ENCODE measurements at regions not wholly inside any gene's neighbourhood (a gene's known extent, or its start where the extent isn't known, plus 50 kb on each side); places are given as distances from the start of the nearest gene placed in this dataset.

DNA sequence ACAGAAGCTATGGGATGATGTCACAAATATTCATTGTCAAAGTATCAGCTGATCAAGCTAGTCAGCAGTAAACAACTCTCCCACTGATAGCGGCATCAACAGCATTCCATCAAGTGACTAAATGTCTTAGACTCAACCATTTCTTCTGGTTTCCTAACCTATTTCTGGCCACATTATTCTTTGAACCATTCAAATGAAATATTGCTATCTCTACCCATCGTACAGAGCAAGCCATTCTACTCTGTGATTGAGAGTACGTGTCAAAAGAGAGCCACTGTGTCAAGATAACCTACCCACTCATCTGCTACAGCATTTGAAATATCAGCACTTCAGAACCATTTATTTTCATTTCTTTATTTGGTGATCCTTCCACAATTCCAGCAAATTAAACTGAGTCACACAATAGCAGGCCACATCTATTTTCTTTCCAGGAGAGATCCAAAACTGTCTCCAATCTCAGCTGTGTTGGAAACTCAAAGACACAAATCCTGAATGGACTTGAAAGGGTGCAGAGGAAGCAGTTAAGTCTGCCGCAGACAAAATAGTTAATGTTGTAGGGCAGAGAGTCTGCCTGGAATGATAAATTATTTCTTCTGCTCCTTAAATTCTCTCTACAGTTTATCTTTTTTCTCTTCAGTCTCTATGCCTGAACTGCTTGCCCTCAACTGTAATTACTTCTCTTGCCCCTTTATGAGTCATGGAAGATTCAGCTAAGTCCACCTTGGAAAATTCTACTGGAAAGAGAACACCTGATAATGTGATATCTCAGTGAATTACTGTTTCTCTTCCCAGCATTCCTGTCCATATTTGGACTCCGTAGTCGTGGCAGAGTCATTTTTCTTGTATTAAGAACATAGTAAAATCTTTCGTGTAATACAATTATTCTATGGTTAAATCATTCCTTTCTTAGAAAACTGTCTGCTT lies 364.8 kb downstream of the PDGFC start:
- ATAC-seq, result no peak
- TF ChIP-seq, protein P1, sequence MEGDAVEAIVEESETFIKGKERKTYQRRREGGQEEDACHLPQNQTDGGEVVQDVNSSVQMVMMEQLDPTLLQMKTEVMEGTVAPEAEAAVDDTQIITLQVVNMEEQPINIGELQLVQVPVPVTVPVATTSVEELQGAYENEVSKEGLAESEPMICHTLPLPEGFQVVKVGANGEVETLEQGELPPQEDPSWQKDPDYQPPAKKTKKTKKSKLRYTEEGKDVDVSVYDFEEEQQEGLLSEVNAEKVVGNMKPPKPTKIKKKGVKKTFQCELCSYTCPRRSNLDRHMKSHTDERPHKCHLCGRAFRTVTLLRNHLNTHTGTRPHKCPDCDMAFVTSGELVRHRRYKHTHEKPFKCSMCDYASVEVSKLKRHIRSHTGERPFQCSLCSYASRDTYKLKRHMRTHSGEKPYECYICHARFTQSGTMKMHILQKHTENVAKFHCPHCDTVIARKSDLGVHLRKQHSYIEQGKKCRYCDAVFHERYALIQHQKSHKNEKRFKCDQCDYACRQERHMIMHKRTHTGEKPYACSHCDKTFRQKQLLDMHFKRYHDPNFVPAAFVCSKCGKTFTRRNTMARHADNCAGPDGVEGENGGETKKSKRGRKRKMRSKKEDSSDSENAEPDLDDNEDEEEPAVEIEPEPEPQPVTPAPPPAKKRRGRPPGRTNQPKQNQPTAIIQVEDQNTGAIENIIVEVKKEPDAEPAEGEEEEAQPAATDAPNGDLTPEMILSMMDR (IDR thresholded peaks at IDR 0.05), result no peak
- intact Hi-C loops (cut with micrococcal nuclease), result no loop called here
- POLR2A ChIA-PET, result no interaction called here
- H3K9me3 Mint-ChIP-seq, result peaks cover 6% of the 10 kb centered on the region
- H3K27ac Mint-ChIP-seq, result no peak overlapping the region
- CTCF ChIA-PET, result no interaction called here
- H3K4me1 Mint-ChIP-seq (ENCODE audit: low read depth), result no peaks in the 10 kb centered on the region
- H3K27me3 Mint-ChIP-seq, result no peaks in the 10 kb centered on the region
- no peak overlapping the region for H3K4me3 Mint-ChIP-seq
- DNase-seq, result no peak
- H3K36me3 Mint-ChIP-seq (ENCODE audit: low read depth), result no peaks in the 10 kb centered on the region

DNA sequence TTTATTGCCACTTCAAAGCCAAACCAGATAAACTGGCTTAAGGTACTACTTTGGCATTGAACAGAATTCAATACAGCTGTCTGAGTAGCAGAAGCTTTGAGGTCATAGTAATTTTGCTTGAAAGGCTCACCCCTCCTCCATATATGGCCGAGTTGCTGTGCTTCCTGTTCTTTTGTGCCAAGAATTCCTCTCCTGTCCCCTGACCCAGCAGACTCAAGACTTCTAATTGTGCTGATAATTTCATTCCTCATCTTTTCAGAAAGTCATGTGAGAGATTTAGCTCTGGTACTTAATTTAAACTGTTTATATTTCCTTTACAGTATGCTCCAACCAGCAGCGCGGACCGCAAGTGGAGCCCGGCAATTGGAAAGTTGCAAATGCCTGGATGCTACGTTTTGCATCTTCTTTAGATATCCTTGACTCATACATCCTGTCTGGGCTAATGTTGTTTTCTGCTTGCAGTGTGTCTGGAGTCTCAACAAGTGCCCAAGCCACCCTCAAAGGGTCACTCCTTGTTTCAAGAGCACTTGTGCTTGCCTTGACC lies 373.4 kb downstream of the PDGFC start:
- intact Hi-C loops (cut with micrococcal nuclease), result no loop called here
- no peak for DNase-seq
- TF ChIP-seq, protein P1 (IDR thresholded peaks at IDR 0.05), result no peak
- Mint-ChIP-seq H3K36me3 (ENCODE audit: low read depth) (no peaks in the 10 kb centered on the region), H3K27me3 (no peaks in the 10 kb centered on the region), H3K4me3 (no peak overlapping the region), H3K4me1 (ENCODE audit: low read depth) (no peaks in the 10 kb centered on the region), H3K9me3 (peaks cover 2% of the 10 kb centered on the region), H3K27ac (no peak overlapping the region)
- POLR2A ChIA-PET, result no interaction called here
- ATAC-seq, result no peak
- CTCF ChIA-PET, result no interaction called here

DNA sequence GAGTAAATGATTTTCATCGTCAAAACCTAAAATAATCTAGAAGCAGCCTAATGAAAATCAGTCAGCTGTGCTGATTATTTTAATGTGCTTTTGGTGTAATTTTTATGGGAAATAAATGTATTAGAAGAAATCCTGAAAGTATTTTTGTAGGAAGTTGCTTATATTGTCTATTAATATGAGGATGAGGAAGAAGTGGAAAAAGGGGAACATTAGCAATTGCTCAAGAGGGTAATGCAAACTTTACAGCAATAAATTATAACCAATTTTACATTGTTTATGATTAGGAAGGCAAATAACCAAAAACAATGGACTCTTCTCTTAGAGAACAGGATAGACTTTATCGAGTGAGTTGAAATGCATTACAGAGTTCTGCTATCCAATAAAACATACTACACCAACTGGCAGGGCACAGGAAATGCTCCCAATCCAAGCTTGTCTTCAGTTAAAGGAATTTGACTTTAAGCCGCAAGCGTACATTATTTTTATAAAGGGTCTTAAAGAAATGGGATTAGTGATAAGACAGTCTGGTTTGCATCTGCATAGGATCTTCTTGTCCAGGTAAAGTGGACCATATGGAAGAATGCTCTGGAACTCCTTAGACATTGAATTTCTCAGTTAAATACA lies 374.8 kb downstream of the PDGFC start:
- POLR2A ChIA-PET, result no interaction called here
- H3K27me3 Mint-ChIP-seq, result no peaks in the 10 kb centered on the region
- H3K9me3 Mint-ChIP-seq, result peaks cover 2% of the 10 kb centered on the region
- DNase-seq (no peak), ATAC-seq (no peak)
- no peak overlapping the region for H3K27ac Mint-ChIP-seq
- H3K4me3 Mint-ChIP-seq, result no peak overlapping the region
- no peaks in the 10 kb centered on the region for H3K4me1 Mint-ChIP-seq (ENCODE audit: low read depth)
- TF ChIP-seq, protein P1 (IDR thresholded peaks at IDR 0.05), result no peak
- H3K36me3 Mint-ChIP-seq (ENCODE audit: low read depth), result no peaks in the 10 kb centered on the region
- intact Hi-C loops (cut with micrococcal nuclease), result no loop called here
- CTCF ChIA-PET, result no interaction called here

DNA sequence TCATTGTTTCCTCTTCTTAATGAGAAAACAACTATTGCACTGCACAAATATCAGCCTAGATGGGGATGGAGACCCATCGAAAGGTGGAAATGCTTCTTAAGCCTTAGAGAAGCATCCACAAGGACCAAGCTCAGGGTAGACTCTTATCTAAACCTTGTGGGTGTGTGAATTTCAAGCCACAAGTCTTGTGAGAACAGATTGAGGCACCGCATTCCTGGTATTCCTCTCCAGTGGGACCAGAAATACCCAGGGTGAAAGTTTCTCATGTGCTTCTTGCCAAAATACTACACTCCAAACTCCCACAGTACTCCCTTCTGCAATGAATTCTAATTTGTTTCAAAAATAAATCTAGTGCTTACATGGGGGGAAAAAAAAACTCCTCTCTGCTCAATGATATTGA lies 375.6 kb downstream of the PDGFC start:
- no peaks in the 10 kb centered on the region for H3K4me1 Mint-ChIP-seq (ENCODE audit: low read depth)
- TF ChIP-seq, protein P1 (IDR thresholded peaks at IDR 0.05), result no peak
- no peaks in the 10 kb centered on the region for H3K36me3 Mint-ChIP-seq (ENCODE audit: low read depth)
- ChIA-PET POLR2A (no interaction called here), CTCF (no interaction called here)
- peaks cover 2% of the 10 kb centered on the region for H3K9me3 Mint-ChIP-seq
- H3K4me3 Mint-ChIP-seq, result no peak overlapping the region
- DNase-seq, result no peak
- no peak overlapping the region for H3K27ac Mint-ChIP-seq
- no peak for ATAC-seq
- intact Hi-C loops (cut with micrococcal nuclease), result no loop called here
- H3K27me3 Mint-ChIP-seq, result no peaks in the 10 kb centered on the region

DNA sequence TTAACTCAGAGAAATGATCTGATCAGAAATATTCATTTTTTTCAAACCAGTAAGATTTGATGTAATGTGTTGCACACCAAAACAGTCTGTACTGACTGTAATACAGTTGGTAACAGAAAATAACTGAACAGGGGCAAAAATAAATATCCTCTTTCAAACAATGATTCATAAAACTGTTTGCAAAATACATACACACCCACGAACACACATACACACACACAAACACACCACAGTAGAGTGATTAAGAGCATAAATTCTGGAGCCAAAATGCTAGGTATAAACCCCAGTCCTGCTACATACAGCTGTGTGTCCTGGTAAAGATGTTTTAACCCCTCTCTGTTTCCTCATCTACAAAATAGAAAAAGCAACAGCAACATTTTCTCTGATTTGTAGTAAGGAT lies 376.6 kb downstream of the PDGFC start:
- ChIA-PET CTCF (no interaction called here), POLR2A (no interaction called here)
- no peak overlapping the region for H3K4me3 Mint-ChIP-seq
- no peaks in the 10 kb centered on the region for H3K27me3 Mint-ChIP-seq
- H3K36me3 Mint-ChIP-seq (ENCODE audit: low read depth), result no peaks in the 10 kb centered on the region
- no peaks in the 10 kb centered on the region for H3K4me1 Mint-ChIP-seq (ENCODE audit: low read depth)
- H3K9me3 Mint-ChIP-seq, result peaks cover 2% of the 10 kb centered on the region
- DNase-seq (no peak), ATAC-seq (no peak)
- intact Hi-C loops (cut with micrococcal nuclease), result no loop called here
- no peak overlapping the region for H3K27ac Mint-ChIP-seq
- TF ChIP-seq, protein P1 (IDR thresholded peaks at IDR 0.05), result no peak

All from activated CD8-positive, alpha-beta T cell treated with anti-CD3 and anti-CD28 coated beads for 36 hours (primary cell).